Gastroesophageal sphincter (tissue), 3 donors: ENCODE measurements at regions not wholly inside any gene's neighbourhood (a gene's known extent, or its start where the extent isn't known, plus 50 kb on each side); places are given as distances from the start of the nearest gene placed in this dataset.

Source experiments
- CTCF ChIP-seq, 4 experiments: fragments of 200-600 bp in 2 of 4; fragments of 450-650 bp in 2 of 4; sonication (generic) in 1 of 4; IDR thresholded peaks; one replicate each; pipeline ENCODE4 v1.5.1; 2017 to 2019; ENCODE audit warnings: antibody characterized with exemption in 4 of 4, mild to moderate bottlenecking in 2 of 4, moderate library complexity in 2 of 4
- POLR2AphosphoS5 ChIP-seq: sonication (generic); formaldehyde crosslinking; IDR thresholded peaks from one replicate; pipeline ENCODE4 v1.6.1; 2017; ENCODE audit warnings: antibody characterized with exemption

- TF ChIP-seq CTCF (IDR thresholded peaks at IDR 0.05) (no peak), POLR2AphosphoS5 (no peak)
These were observed 72.0 kb upstream of the TBX5 start for GRCh38 chr12:114477989-114478395.
